OCI-LY7 (cell line): ENCODE measurements at regions not wholly inside any gene's neighbourhood (a gene's known extent, or its start where the extent isn't known, plus 50 kb on each side); places are given as distances from the start of the nearest gene placed in this dataset.

Experiments
- BruUV-seq: library from RNA; stranded (reverse); fragments of 400-500 nt; replicated peaks from 2 replicates; lab custom pipeline; 2021; lab: Mats Ljungman, UMichigan
- CTCF ChIA-PET: fragments of 300-600 bp; sonication (Branson Sonifier 250); formaldehyde crosslinking; loops from one replicate; lab custom pipeline; 2022; ENCODE audit warnings: antibody characterized with exemption; ENCODE audit not compliant: unreplicated experiment; lab: Charles Lee
- POLR2A ChIA-PET: fragments of 300-600 bp; sonication (Branson Sonifier 250); formaldehyde crosslinking; loops from one replicate; lab custom pipeline; 2022; ENCODE audit warnings: antibody characterized with exemption; lab: Charles Lee
- DNase-seq: peaks from one replicate; pipeline ENCODE4 v3.0.0-alpha.2; 2015; ENCODE audit warnings: low spot score
- H2AFZ ChIP-seq: fragments of 200-600 bp; sonication (generic), shearing (Covaris generic); 2 replicates; pipeline ENCODE4 v1.6.1; 2014; ENCODE audit warnings: mild to moderate bottlenecking, antibody characterized with exemption, low read length, moderate library complexity
- H3K27ac ChIP-seq: fragments of 200-600 bp; sonication (generic); 2 replicates; pipeline ENCODE4 v1.5.1; 2014; ENCODE audit warnings: mixed run types, low read depth, mild to moderate bottlenecking, moderate library complexity, low read length, inconsistent platforms; ENCODE audit not compliant: poor library complexity, severe bottlenecking
- H3K36me3 ChIP-seq: fragments of 200-600 bp; sonication (generic); 2 replicates; pipeline ENCODE4 v1.6.1; 2014; ENCODE audit warnings: mild to moderate bottlenecking, antibody characterized with exemption, low read length, moderate library complexity, mixed read lengths; ENCODE audit not compliant: insufficient read depth
- H3K4me1 ChIP-seq: fragments of 200-600 bp; sonication (generic); 2 replicates; pipeline ENCODE4 v1.5.1; 2014; ENCODE audit warnings: mild to moderate bottlenecking, low read length; ENCODE audit not compliant: insufficient read depth, poor library complexity, severe bottlenecking
- H3K4me2 ChIP-seq: fragments of 200-600 bp; sonication (generic); 2 replicates; pipeline ENCODE4 v1.6.1; 2014; ENCODE audit warnings: mild to moderate bottlenecking, low read length
- H3K4me3 ChIP-seq: fragments of 200-600 bp; sonication (generic); 2 replicates; pipeline ENCODE4 v1.5.1; 2014; ENCODE audit warnings: mild to moderate bottlenecking, low read depth, low read length; ENCODE audit not compliant: poor library complexity, severe bottlenecking
- H3K79me2 ChIP-seq: fragments of 200-600 bp; sonication (generic); 2 replicates; pipeline ENCODE4 v1.6.1; 2016; ENCODE audit warnings: low read depth, mild to moderate bottlenecking, low read length, moderate library complexity, mixed read lengths; ENCODE audit not compliant: insufficient read depth
- H3K9me2 ChIP-seq: fragments of 200-600 bp; sonication (generic); 2 replicates; pipeline ENCODE4 v1.6.1; 2016; ENCODE audit warnings: mild to moderate bottlenecking, low read length, mixed read lengths; ENCODE audit not compliant: insufficient read depth
- H3K9me3 ChIP-seq: fragments of 200-600 bp; sonication (generic); 2 replicates; pipeline ENCODE4 v1.6.1; 2014; ENCODE audit warnings: mild to moderate bottlenecking, mixed run types, low read length, mixed read lengths
- H4K20me1 ChIP-seq: fragments of 200-600 bp; sonication (generic); 2 replicates; pipeline ENCODE4 v1.6.1; 2014; ENCODE audit warnings: mild to moderate bottlenecking, antibody characterized with exemption, low read length, moderate library complexity, mixed read lengths; ENCODE audit not compliant: insufficient read depth
- EZH2phosphoT487 ChIP-seq: fragments of 200-600 bp; sonication (generic); IDR thresholded peaks from 2 replicates; pipeline ENCODE4 v1.6.1; 2018; ENCODE audit warnings: low read depth, borderline replicate concordance, mild to moderate bottlenecking, mixed run types, antibody characterized with exemption, low read length, moderate library complexity, mixed read lengths
- intact Hi-C: fragments of 100-400 bp; cut with micrococcal nuclease; formaldehyde crosslinking; loops from one replicate; pipeline ENCODE4 v1.10.0; 2022; ENCODE audit not compliant: unreplicated experiment
- TF ChIP-seq, protein P1 (sequence below): fragments of 200-600 bp; sonication (generic); conservative IDR thresholded peaks from 2 replicates; pipeline ENCODE4 v1.5.1; 2014; ENCODE audit warnings: mild to moderate bottlenecking, antibody characterized with exemption, low read length, moderate library complexity, mixed read lengths

DNA sequence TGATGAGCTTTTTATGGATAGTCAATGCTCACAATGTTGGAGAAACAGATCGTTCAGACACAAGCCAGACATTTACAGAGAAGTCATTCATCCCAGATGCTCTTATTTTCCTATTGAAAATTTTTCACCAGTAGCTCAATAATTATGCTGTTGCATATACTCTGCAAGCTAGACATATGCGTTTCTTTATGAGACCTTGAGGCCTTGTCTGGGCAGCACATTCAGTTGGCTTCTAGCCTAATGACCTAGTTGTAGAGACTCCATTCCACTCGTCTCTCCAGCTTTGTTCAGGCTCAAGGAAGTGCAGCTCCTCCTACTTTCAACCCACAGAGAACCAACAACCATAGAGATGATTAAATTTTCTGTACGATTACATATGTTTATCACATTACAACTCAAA, 237.7 kb downstream of the MZT1 start:
- Histone ChIP-seq H2AFZ (no peak overlapping the region), H3K9me3 (no peaks in the 10 kb centered on the region), H3K4me2 (no peak overlapping the region), H3K36me3 (no peaks in the 10 kb centered on the region), H3K27ac (no peak overlapping the region), H3K4me3 (no peak overlapping the region), H4K20me1 (no peaks in the 10 kb centered on the region), H3K4me1 (no peaks in the 10 kb centered on the region), H3K79me2 (no peaks in the 10 kb centered on the region), H3K9me2 (no peaks in the 10 kb centered on the region)
- no peak for TF ChIP-seq EZH2phosphoT487
- TF ChIP-seq, protein P1, sequence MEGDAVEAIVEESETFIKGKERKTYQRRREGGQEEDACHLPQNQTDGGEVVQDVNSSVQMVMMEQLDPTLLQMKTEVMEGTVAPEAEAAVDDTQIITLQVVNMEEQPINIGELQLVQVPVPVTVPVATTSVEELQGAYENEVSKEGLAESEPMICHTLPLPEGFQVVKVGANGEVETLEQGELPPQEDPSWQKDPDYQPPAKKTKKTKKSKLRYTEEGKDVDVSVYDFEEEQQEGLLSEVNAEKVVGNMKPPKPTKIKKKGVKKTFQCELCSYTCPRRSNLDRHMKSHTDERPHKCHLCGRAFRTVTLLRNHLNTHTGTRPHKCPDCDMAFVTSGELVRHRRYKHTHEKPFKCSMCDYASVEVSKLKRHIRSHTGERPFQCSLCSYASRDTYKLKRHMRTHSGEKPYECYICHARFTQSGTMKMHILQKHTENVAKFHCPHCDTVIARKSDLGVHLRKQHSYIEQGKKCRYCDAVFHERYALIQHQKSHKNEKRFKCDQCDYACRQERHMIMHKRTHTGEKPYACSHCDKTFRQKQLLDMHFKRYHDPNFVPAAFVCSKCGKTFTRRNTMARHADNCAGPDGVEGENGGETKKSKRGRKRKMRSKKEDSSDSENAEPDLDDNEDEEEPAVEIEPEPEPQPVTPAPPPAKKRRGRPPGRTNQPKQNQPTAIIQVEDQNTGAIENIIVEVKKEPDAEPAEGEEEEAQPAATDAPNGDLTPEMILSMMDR, result no peak
- DNase-seq, result no peak
- ChIA-PET CTCF (no interaction called here), POLR2A (interaction anchor here (0.6 to 1.2 kb wide), 3 partner anchors 17 to 1887 kb away, joined by 3 to 7 read pairs (median 3); no protein-coding TSS in a partner anchor)
- BruUV-seq, result no TSS peak
- intact Hi-C loops, result no loop called here

GRCh38 chr13:72473321-72473720, 254.1 kb downstream of the MZT1 start:
- H2AFZ ChIP-seq, result no peak overlapping the region
- intact Hi-C loops, result no loop called here
- no peaks in the 10 kb centered on the region for H3K9me2 ChIP-seq
- no peaks in the 10 kb centered on the region for H3K4me1 ChIP-seq
- H3K4me2 ChIP-seq, result no peak overlapping the region
- POLR2A ChIA-PET, result interaction anchor here (0.5 to 0.6 kb wide), 3 partner anchors 58 to 1993 kb away, joined by 3 read pairs; no protein-coding TSS in a partner anchor
- no peak overlapping the region for H3K27ac ChIP-seq
- no peak for DNase-seq
- no peaks in the 10 kb centered on the region for H3K36me3 ChIP-seq
- H3K4me3 ChIP-seq, result no peak overlapping the region
- no peaks in the 10 kb centered on the region for H3K79me2 ChIP-seq
- no peaks in the 10 kb centered on the region for H4K20me1 ChIP-seq
- CTCF ChIA-PET, result no interaction called here
- BruUV-seq, result no TSS peak
- no peaks in the 10 kb centered on the region for H3K9me3 ChIP-seq
- TF ChIP-seq EZH2phosphoT487, result no peak
- TF ChIP-seq, protein P1, result no peak

DNA sequence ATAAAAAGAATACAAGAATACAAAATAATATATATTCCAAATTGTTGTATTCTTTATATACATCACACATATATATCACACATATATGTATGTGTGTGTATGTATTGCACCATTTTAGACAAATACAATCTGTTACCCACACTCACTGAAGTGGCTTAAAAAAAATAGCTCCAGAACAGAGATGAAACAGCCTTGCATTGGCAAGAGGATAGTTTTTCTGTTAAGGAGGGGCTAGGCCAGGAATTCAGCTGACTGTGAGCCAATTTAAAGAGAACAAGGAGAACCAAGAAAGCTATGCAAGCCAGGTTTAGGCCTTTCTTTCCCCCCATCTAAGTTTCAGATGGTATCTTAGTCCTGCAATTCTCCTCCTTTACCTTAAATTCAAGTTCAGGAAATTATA, 257.5 kb downstream of the MZT1 start:
- Histone ChIP-seq H3K36me3 (no peaks in the 10 kb centered on the region), H3K4me3 (no peak overlapping the region), H3K4me1 (no peaks in the 10 kb centered on the region), H4K20me1 (no peaks in the 10 kb centered on the region), H3K9me2 (no peaks in the 10 kb centered on the region), H3K79me2 (no peaks in the 10 kb centered on the region), H3K9me3 (no peaks in the 10 kb centered on the region), H2AFZ (no peak overlapping the region), H3K27ac (no peak overlapping the region), H3K4me2 (no peak overlapping the region)
- no TSS peak for BruUV-seq
- POLR2A ChIA-PET, result no interaction called here
- intact Hi-C loops, result no loop called here
- TF ChIP-seq, protein P1, result no peak
- no peak for TF ChIP-seq EZH2phosphoT487
- CTCF ChIA-PET, result no interaction called here
- DNase-seq, result no peak
